GM21447 (cell line): ENCODE measurements at regions not wholly inside any gene's neighbourhood (a gene's known extent, or its start where the extent isn't known, plus 50 kb on each side); places are given as distances from the start of the nearest gene placed in this dataset.

ENCODE experiments used
- ATAC-seq: cut with Tn5 transposase; IDR thresholded peaks from one replicate; pipeline ENCODE4 v1.9.1; 2021; ENCODE audit not compliant: unreplicated experiment

- no peak for ATAC-seq
These were observed 198.2 kb upstream of the KCNG1 start for GRCh38 chr20:51221103-51221502.

DNA sequence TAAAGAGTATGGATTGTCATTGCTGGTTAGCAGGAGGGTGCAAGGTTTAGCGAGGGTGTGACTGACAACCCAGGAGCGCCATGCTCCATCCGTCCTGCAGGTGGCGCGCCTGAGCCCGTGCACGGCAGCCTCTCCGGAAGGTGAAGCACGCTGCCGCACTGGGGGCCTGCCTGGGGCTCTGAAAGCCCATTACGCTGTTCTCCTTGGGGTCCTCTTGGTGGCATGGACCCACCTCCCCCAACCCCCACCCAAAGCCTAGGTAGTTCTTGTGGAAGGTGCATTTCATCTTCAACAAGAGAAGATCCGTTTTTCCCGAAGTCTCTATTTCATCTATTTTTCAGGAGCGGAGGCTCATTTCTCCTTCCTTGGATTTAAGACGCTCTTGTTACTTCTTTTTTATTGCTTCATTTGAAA, 197.4 kb upstream of the KCNG1 start:
- ATAC-seq, result no peak

DNA sequence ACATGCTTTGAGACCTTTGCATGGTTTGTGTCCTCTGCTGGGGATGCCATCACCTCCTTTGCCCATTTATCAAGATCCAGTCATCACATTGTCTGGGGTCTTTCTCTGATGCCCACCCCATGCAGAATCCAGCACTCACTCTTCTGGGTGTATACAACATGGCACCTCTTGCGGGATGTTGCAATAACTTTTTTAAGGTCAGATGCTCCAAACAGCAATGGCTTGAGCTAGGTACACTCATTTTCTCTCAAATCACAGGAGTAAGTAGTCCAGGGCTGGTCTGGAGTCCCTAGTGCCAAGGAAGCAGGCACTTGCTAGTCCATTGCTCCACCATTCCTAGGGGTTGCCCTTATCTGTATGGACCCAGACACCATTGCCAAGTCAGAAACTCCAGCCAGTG, 196.6 kb upstream of the KCNG1 start:
- ATAC-seq, result no peak

- no peak for ATAC-seq
These were observed 195.7 kb upstream of the KCNG1 start for GRCh38 chr20:51218603-51219002.

DNA sequence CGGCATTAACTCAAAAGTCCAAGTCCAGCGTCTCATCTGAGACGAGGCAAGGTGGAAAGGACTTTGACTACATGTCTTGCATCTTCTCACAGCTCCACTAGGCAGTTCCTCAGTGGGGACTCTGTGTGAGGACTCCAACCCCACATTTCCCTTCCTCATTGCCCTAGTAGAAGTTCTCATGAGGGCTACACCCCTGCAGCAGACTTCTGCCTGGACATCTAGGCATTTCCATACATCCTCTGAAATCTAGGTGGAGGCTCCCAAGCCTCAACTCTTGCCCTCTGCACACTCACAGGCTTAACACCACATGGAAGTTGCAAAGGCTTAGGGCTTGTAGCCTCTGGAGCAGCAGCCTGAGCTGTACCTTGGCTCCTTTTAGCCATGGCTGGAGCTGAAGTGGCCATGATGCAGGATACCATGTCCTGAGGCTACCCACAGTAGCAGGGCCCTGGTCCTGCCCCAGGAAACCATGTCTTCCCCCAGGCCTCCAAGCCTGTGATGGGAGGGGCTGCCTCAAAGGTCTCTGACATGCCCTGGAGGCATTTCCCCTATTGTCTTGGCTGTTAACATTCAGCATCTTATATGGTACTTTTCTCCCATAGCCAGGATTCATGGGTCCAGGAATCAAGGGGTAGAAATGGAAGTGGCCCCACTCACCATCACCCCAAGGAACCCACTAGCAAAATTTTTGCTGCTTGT, 194.6 kb upstream of the KCNG1 start:
- ATAC-seq, result no peak

- ATAC-seq, result no peak
These were observed 193.9 kb upstream of the KCNG1 start for GRCh38 chr20:51216850-51217249.

DNA sequence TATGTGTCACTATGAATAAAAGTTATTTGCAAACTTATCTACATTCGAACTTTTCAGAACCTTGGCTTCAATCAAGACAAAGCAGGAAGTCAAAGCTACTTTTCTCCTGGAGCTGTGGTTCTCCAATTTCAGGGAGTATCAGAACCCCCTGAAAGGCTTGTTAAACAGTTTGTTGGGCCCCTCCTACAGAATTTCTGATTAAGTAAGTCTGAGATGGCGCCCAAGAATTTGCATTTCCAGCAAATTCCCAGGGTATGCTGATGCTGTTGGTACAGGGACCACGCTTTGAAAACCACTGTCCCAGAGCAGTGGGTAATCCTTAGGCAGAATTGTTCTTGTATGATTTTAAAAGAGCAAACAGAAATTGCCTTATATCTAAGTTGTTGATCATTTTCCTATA, 189.9 kb upstream of the KCNG1 start:
- no peak for ATAC-seq

GRCh38 chr20:51211191-51211590, 188.3 kb upstream of the KCNG1 start:
- ATAC-seq, result no peak

- ATAC-seq, result no peak
These were observed 187.2 kb upstream of the KCNG1 start for GRCh38 chr20:51210084-51210483.

GRCh38 chr20:51208162-51208561, 185.3 kb upstream of the KCNG1 start:
- no peak for ATAC-seq

- no peak for ATAC-seq
These were observed 183.2 kb upstream of the KCNG1 start for GRCh38 chr20:51206032-51206662.

DNA sequence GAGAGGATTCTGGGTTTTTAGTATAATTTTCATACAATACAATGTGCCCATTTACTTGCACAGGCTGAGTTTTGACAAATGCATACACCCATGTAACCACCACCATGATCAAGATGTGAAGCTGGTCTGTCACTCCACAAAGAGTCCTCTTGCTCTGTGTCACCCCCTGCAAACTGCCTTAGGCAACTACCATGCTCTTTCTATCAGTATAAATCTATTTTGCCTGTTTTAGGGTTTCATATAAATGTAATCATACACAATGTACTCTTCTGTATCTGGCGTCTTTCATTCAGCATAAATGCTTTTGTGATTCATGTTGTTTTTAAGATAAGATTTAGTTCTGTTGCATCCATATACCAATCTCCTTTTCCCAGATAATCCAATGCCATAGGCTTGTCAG, 181.9 kb upstream of the KCNG1 start:
- no peak for ATAC-seq

DNA sequence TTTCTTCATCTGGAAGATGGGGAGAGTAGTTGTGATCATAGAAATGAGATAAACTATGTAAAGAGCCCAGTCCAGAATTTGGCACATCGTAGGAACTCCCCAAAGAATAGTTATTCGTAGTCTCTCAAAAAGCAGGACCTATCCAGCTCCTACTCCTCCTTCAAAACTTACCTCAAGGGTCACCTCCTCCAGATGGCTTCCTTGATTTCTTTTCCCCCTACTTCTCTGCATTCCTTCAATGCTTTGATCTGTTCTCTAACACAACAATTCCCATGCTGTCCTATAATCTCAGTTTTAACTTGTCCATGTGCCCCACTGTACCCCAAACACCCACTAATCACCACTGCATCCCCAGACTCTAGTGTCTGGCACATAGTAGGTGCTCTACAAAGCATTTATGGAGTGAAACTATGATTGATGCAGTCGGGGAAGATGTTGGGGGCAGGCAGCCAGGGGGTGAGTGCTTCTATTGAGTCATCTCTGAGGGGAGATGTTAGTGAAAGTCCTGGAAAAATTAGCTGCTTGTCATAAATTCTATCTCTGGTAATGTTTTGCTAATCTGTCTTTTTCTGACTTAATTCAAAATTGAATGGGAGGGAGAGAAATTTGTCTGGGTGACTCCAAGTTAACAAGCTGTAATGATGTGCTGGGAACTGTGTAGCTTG, 181.3 kb upstream of the KCNG1 start:
- ATAC-seq, result no peak

DNA sequence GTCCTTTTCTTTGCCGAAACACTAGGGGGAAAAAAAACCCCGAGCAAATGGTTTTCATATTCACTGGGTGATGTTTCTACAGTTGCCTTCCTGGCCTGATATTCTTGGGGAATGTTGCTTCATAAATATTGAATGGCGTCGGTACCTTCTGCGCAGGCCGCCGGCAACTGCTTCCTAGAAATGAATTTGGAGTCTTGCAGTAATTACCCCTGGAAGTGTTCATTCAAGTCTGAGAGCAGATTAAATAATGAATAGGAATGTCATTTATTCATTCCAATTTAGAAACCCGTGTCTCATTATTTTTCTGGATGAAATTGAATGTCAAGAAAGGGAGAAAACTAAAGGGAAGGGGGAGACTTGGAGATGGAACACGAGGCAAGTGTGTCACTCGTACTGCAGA, 179.4 kb upstream of the KCNG1 start:
- ATAC-seq, result no peak

DNA sequence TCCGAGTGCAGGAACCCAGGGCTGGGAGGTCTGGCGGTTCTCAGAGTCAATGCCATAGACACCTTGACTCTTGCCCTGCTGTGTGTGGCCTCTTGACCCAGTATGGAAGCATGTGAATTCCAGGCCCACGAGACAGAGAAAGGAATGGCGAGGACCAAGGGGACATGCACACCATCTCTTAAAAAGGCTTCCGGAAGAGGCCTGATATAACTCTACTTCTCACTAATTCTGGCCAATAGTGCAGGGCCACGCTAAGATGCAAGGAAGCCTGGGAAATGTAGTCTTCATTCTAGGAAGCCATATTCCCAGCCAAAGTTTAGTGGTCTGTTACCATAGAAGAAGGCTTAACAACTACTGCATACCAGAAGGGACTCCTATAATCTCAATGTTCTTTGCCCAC, 177.0 kb upstream of the KCNG1 start:
- no peak for ATAC-seq

DNA sequence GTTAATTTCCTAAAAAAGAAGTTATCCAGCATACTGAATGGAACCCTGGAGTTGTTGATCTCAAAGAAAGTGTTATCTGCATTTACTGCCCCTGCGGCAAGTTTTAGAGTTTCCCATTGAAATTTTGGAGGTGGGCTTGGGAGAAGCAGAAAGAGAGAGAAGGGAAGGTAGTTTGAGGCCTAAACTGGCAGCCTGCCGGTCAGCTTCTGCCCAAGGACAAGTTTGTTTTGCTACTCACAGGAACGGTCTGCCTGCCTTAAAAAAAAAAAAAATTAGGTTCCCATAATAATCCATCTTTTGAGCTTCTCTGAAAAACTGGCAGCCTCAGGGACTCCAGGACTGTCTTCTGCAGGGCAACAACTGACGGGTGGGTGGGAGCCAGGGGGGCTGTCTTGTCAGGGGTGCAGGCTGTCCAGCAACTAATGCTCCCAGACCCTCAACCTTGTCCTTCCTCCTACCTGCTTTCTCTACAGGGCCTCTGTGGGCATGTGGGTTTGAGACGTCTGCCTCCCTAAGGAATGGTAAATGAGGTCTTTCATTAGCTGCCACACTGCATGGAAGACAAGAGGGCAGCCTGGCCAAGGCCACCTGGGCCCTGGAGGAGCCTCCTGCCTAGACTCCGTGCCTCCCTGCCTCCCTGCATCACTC, 176.1 kb upstream of the KCNG1 start:
- no peak for ATAC-seq

DNA sequence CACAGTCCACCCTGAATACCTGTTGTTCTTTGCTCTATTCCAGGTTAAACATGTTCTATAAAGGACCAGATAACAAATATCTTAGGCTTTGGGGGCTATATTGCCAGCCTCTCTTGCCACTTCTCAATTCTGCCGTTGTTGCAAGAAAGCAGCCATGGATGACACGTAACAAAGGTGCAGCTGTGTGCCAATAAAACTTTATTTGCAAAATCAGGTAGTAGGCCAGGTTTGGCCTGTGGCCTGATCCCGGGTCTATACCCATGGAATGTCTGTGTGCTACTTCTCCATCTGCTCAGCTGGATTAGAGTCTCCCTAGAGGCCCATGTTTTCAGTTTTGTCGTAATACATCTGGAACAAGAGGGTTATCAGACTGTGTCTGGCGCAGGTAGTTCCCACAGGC, 175.3 kb upstream of the KCNG1 start:
- ATAC-seq, result no peak

DNA sequence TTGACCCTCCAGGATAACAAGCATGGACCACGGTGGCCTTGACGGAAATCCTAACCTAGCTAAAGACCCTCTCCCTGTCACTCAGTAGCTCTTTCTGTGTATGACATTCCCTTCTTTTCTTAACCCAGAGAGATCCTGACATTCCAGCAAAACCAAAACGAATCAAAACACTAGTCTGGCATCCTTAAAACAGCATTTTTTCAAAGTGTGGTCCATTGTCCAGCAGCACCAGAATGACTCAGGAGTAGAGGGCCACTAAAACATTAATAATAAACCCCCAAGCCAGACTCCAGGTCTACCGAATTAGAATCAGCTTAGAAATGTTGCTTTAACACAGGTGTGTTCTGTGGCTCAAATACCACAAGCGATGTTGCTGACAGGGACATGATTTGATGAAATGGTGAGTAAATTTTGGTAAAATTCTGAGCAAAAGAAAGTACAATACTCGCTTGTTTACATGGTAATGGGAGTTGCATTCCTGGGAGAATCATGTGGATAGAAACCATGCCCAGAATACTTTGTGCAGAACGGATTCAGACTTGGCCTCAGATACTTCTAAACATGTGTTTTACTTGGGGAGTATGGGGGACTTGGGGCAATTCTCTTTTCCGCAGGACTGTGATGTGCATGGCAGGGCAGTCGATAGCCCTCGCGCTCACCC, 174.2 kb upstream of the KCNG1 start:
- ATAC-seq, result no peak

DNA sequence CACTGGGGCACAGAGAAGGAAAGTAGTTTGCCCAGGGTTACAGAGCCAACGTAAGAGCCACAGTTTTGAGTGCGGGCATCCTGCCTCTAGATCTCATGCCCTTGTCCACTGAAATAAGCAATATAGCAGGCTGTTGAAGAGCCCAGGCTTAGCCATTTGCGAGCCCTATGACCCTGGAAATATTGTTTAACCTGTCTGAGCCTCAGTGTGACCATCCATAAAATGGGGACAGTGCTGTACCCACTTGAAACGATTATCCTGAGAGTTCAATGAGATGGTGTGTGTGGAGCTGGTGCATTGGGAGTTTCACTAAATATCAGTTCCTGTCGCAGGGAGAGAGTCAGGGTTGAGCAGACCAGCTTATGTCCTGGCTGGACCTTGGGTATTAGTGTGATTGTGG, 173.1 kb upstream of the KCNG1 start:
- ATAC-seq, result no peak

- no peak for ATAC-seq
These were observed 172.6 kb upstream of the KCNG1 start for GRCh38 chr20:51195419-51195901.

DNA sequence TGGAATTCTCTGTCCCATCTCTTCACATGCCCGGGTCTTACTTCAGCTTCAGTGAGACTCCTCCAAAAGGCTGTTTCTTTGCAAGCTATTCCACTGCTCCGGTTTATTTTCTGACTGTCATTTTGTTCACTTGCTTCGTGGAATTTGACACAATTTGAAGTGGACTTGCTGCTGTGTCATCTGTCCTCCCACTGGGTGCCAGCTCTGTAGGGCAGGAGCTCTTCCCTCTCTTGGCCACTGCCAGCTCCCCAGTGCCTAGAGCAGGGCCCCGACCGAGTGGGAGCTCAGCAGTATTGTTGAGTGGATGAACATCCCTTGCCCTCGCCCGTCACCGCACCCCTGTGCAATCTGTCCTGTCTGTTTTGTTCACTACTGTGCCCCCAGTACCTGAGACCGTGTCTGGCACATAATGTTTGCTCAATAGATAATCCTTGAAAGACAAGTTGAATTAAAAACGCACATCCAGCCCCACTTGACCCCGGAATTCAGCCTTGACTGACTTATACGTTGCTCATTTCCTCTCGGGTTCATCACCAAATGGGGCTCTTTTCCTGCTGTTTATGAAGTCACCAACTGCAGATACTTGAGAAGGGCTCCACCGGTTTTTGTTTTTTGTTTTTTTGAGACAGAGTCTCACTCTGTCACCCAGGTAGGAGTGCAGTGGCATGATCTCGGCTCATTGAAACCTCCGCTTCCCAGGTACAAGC, 170.3 kb upstream of the KCNG1 start:
- ATAC-seq, result no peak
